Uterus (tissue), 3 donors: ENCODE measurements at regions not wholly inside any gene's neighbourhood (a gene's known extent, or its start where the extent isn't known, plus 50 kb on each side); places are given as distances from the start of the nearest gene placed in this dataset.

Source experiments
- DNase-seq, 2 donors: peaks; one replicate each; pipeline ENCODE4 v3.0.0-alpha.2; 2019 to 2020
- H3K27ac ChIP-seq, 2 donors: fragments of 200-600 bp; sonication (generic); 1 replicate in 1 of 2; 2 replicates in 1 of 2; pipeline ENCODE4 v1.5.1; 2016 to 2018
- H3K27me3 ChIP-seq, 2 donors: fragments of 200-600 bp; sonication (generic); one replicate each; pipeline ENCODE4 v1.5.1; 2018 to 2019; ENCODE audit warnings: control low read depth in 1 of 2
- H3K36me3 ChIP-seq, 2 donors: fragments of 200-600 bp; sonication (generic); one replicate each; pipeline ENCODE4 v1.5.1; 2019; ENCODE audit warnings: control low read depth in 1 of 2
- H3K4me1 ChIP-seq, 2 donors: fragments of 200-600 bp; sonication (generic); one replicate each; pipeline ENCODE4 v1.5.1; 2018 to 2019; ENCODE audit warnings: control low read depth in 1 of 2
- H3K4me3 ChIP-seq, 2 donors: fragments of 200-600 bp; sonication (generic); 1 replicate in 1 of 2; 2 replicates in 1 of 2; pipeline ENCODE4 v1.5.1; 2018 to 2019; ENCODE audit warnings: mild to moderate bottlenecking in 1 of 2
- H3K9me3 ChIP-seq, 2 donors: fragments of 200-600 bp; sonication (generic); one replicate each; pipeline ENCODE4 v1.5.1; 2019; ENCODE audit warnings: control low read depth in 1 of 2
- CTCF ChIP-seq, 4 experiments: fragments of 200-600 bp in 2 of 4; fragments of 450-650 bp in 2 of 4; sonication (generic) in 2 of 4; IDR thresholded peaks; one replicate each; pipeline ENCODE4 v1.5.1; 2016 to 2019; ENCODE audit warnings: antibody characterized with exemption in 4 of 4, mild to moderate bottlenecking in 2 of 4, moderate library complexity in 1 of 4
- POLR2A ChIP-seq, 2 donors: fragments of 450-650 bp; IDR thresholded peaks; one replicate each; pipeline ENCODE4 v1.6.1; 2016; ENCODE audit warnings: antibody characterized with exemption in 2 of 2, mild to moderate bottlenecking in 1 of 2, moderate library complexity in 1 of 2
- intact Hi-C: fragments of 100-400 bp; cut with DNase I; formaldehyde crosslinking; loops from one replicate; pipeline ENCODE4 v1.15.1; 2023; ENCODE audit warnings: low total_unique reads
- donor health status: DM: yes; HTN: yes; CAD: no.

GRCh38 chr4:143273160-143273917 is 63.3 kb upstream of the GAB1 start:
- Histone ChIP-seq H3K36me3 (no peaks in the 10 kb centered on the region), H3K27ac (no peak overlapping the region), H3K4me1 (no peaks in the 10 kb centered on the region), H3K9me3 (no peaks in the 10 kb centered on the region), H3K27me3 (no peaks in the 10 kb centered on the region), H3K4me3 (no peak overlapping the region)
- TF ChIP-seq POLR2A (IDR thresholded peaks at IDR 0.05) (no peak), CTCF (IDR thresholded peaks at IDR 0.05) (no peak)
- DNase-seq, result no peak
- intact Hi-C loops, result no loop called here

GRCh38 chr4:143280861-143281260 is 55.8 kb upstream of the GAB1 start:
- no peaks in the 10 kb centered on the region for H3K36me3 ChIP-seq
- H3K4me1 ChIP-seq, result no peaks in the 10 kb centered on the region
- no peak for DNase-seq
- intact Hi-C loops, result no loop called here
- H3K9me3 ChIP-seq, result no peaks in the 10 kb centered on the region
- H3K4me3 ChIP-seq, result no peak overlapping the region
- H3K27me3 ChIP-seq, result no peaks in the 10 kb centered on the region
- no peak overlapping the region for H3K27ac ChIP-seq
- no peak for TF ChIP-seq CTCF (IDR thresholded peaks at IDR 0.05)
- TF ChIP-seq POLR2A (IDR thresholded peaks at IDR 0.05), result no peak

GRCh38 chr4:143281507-143282190 is 55.0 kb upstream of the GAB1 start:
- Histone ChIP-seq H3K27ac (no peak overlapping the region), H3K9me3 (no peaks in the 10 kb centered on the region), H3K4me1 (no peaks in the 10 kb centered on the region), H3K27me3 (no peaks in the 10 kb centered on the region), H3K4me3 (no peak overlapping the region), H3K36me3 (no peaks in the 10 kb centered on the region)
- intact Hi-C loops, result no loop called here
- DNase-seq, result no peak
- no peak for TF ChIP-seq POLR2A (IDR thresholded peaks at IDR 0.05)
- no peak for TF ChIP-seq CTCF (IDR thresholded peaks at IDR 0.05)

GRCh38 chr4:143282211-143282707 is 54.4 kb upstream of the GAB1 start:
- no peaks in the 10 kb centered on the region for H3K36me3 ChIP-seq
- no peak overlapping the region for H3K4me3 ChIP-seq
- no peaks in the 10 kb centered on the region for H3K4me1 ChIP-seq
- no peak for TF ChIP-seq POLR2A (IDR thresholded peaks at IDR 0.05)
- TF ChIP-seq CTCF (IDR thresholded peaks at IDR 0.05), result no peak
- intact Hi-C loops, result no loop called here
- no peaks in the 10 kb centered on the region for H3K9me3 ChIP-seq
- no peaks in the 10 kb centered on the region for H3K27me3 ChIP-seq
- no peak overlapping the region for H3K27ac ChIP-seq
- DNase-seq, result no peak
